ENCODE measurements at regions not wholly inside any gene's neighbourhood (a gene's known extent, or its start where the extent isn't known, plus 50 kb on each side); places are given as distances from the start of the nearest gene placed in this dataset.
"Not testable (repeated sequence)": the region's sequence is repeated elsewhere in the genome, so short reads cannot be mapped to it uniquely, and the experiment has no call there.

GRCh38 chr5:14676-15075 lies 77.3 kb upstream of the PLEKHG4B start:
- not testable (repeated sequence) for TF ChIP-seq MAX (IDR thresholded peaks at IDR 0.05; ENCODE audit: insufficient read depth, insufficient read length); JUN (IDR thresholded peaks at IDR 0.05; ENCODE audit: borderline replicate concordance, insufficient read depth, insufficient read length, low read depth); POLR2A (IDR thresholded peaks at IDR 0.05; ENCODE audit: low read depth, low read length); CTCF (IDR thresholded peaks at IDR 0.05; ENCODE audit: extremely low read depth in 1 of 2, insufficient read depth in 1 of 2, low read depth in 1 of 2, low read length in 2 of 2); EZH2 (IDR thresholded peaks at IDR 0.05; ENCODE audit: borderline replicate concordance, low read depth, low read length, severe bottlenecking); POLR2AphosphoS5 (IDR thresholded peaks at IDR 0.05; ENCODE audit: insufficient read depth, low read depth, low read length); MYC (IDR thresholded peaks at IDR 0.05; ENCODE audit: low read depth, low read length); GATA2 (IDR thresholded peaks at IDR 0.05; ENCODE audit: insufficient read depth, insufficient read length, low read depth, low read length); FOS (IDR thresholded peaks at IDR 0.05; ENCODE audit: borderline replicate concordance, insufficient read depth, low read length)
